ENCODE measurements at regions not wholly inside any gene's neighbourhood (a gene's known extent, or its start where the extent isn't known, plus 50 kb on each side); places are given as distances from the start of the nearest gene placed in this dataset.

DNA sequence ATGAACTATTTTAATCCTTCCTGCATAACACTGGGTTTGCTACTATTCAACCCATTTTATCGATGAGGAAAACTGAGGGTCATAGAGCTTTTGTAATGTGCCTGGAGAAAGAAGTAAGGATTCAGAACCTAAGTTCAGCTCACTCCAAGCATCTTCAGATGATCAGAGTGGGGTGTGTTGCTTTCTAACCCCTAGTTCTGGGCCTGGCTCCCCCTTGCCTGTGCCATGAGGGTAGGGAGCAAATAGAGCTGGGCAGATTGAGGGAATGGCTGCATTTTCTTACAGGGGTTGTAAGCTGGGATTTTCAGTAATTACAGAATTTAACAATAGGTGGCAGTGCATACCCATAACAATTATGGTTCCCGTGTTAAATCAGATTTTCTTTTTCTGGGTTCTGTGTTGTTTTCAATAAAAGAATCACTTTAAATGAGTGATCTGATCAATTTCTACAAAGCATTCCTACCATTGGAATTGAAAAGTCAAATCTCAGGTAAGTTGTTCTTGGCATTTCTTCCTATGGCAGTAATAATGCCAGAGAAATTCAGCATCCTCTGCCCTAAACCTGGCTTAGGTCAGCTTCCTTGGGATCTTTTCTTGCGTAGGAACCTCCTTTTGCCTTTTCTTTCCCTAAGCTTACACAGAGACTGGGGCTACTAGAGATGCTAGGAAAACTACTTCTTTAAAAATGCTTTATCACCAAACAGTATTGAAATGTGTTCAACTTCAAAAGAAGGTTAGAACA lies 103.8 kb upstream of the IL12A start:
- TF ChIP-seq, protein P1, sequence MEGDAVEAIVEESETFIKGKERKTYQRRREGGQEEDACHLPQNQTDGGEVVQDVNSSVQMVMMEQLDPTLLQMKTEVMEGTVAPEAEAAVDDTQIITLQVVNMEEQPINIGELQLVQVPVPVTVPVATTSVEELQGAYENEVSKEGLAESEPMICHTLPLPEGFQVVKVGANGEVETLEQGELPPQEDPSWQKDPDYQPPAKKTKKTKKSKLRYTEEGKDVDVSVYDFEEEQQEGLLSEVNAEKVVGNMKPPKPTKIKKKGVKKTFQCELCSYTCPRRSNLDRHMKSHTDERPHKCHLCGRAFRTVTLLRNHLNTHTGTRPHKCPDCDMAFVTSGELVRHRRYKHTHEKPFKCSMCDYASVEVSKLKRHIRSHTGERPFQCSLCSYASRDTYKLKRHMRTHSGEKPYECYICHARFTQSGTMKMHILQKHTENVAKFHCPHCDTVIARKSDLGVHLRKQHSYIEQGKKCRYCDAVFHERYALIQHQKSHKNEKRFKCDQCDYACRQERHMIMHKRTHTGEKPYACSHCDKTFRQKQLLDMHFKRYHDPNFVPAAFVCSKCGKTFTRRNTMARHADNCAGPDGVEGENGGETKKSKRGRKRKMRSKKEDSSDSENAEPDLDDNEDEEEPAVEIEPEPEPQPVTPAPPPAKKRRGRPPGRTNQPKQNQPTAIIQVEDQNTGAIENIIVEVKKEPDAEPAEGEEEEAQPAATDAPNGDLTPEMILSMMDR (IDR thresholded peaks at IDR 0.05) = peak; percentile 22 to 70 (median 63)
- TF ChIP-seq POLR2A (IDR thresholded peaks at IDR 0.05) = no peak

All from adrenal gland (tissue), 5 donors.